ENCODE measurements at regions not wholly inside any gene's neighbourhood (a gene's known extent, or its start where the extent isn't known, plus 50 kb on each side); places are given as distances from the start of the nearest gene placed in this dataset.
"Not testable (repeated sequence)": the region's sequence is repeated elsewhere in the genome, so short reads cannot be mapped to it uniquely, and the experiment has no call there.

DNA sequence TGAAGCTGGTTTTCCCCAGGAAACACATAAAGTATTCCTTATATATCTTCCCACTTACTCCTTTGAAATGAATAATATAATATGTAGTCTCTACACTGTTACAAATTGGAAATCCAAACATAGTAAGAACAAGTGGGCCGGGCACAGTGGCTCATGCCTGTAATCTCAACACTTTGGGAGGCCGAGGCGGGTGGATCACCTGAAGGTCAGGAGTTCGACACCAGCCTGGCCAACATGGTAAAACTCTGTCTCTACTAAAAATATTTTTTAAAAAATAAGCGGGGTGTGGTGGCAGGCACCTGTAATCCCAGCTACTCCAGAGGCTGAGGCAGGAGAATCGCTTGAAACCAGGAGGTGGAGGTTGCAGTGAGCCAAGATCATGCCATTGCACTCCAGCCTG lies 57.2 kb downstream of the NPPC start:
- TF ChIP-seq, protein P1, sequence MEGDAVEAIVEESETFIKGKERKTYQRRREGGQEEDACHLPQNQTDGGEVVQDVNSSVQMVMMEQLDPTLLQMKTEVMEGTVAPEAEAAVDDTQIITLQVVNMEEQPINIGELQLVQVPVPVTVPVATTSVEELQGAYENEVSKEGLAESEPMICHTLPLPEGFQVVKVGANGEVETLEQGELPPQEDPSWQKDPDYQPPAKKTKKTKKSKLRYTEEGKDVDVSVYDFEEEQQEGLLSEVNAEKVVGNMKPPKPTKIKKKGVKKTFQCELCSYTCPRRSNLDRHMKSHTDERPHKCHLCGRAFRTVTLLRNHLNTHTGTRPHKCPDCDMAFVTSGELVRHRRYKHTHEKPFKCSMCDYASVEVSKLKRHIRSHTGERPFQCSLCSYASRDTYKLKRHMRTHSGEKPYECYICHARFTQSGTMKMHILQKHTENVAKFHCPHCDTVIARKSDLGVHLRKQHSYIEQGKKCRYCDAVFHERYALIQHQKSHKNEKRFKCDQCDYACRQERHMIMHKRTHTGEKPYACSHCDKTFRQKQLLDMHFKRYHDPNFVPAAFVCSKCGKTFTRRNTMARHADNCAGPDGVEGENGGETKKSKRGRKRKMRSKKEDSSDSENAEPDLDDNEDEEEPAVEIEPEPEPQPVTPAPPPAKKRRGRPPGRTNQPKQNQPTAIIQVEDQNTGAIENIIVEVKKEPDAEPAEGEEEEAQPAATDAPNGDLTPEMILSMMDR (optimal IDR thresholded peaks at IDR 0.05 in 1 of 3, IDR thresholded peaks at IDR 0.05 in 1 of 3, conservative IDR thresholded peaks at IDR 0.05 in 1 of 3; ENCODE audit: extremely low read depth in 1 of 3, insufficient read depth in 2 of 3, low read length in 3 of 3), result not testable (repeated sequence)
- not testable (repeated sequence) for TF ChIP-seq EZH2 (IDR thresholded peaks at IDR 0.05; ENCODE audit: low read length)
